Activated CD8-positive, alpha-beta memory T cell treated with anti-CD3 and anti-CD28 coated beads for 36 hours (primary cell): ENCODE measurements at regions not wholly inside any gene's neighbourhood (a gene's known extent, or its start where the extent isn't known, plus 50 kb on each side); places are given as distances from the start of the nearest gene placed in this dataset.

Experiments used
- CTCF ChIA-PET: fragments of 350-600 bp; sonication (Branson Sonifier 250); formaldehyde crosslinking; loops from one replicate; lab custom pipeline; 2021; ENCODE audit warnings: antibody characterized with exemption; lab: Charles Lee
- POLR2A ChIA-PET: fragments of 350-600 bp; sonication (Branson Sonifier 250); formaldehyde crosslinking; loops from one replicate; lab custom pipeline; 2021; ENCODE audit warnings: antibody characterized with exemption; lab: Charles Lee

DNA sequence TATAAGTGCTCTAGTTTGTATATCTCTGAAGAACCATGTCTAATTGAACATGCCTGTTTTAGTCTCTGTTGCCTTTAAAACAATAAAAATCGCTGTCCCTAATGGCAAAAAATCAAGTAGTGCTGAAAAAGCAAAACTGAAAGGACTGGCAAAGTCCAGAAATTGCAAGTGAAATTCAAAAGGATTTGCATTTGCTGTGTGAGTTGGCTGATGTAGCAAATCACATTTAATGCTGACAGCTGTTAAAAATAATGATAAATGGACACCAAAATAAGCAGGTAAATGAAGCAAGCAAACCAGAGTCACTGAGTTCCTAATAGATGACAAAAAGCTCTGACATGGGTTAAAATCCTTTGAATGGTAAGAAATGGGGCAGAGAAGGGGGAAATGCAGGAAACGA is 874.1 kb downstream of the GRM8 start:
- CTCF ChIA-PET, result no interaction called here

DNA sequence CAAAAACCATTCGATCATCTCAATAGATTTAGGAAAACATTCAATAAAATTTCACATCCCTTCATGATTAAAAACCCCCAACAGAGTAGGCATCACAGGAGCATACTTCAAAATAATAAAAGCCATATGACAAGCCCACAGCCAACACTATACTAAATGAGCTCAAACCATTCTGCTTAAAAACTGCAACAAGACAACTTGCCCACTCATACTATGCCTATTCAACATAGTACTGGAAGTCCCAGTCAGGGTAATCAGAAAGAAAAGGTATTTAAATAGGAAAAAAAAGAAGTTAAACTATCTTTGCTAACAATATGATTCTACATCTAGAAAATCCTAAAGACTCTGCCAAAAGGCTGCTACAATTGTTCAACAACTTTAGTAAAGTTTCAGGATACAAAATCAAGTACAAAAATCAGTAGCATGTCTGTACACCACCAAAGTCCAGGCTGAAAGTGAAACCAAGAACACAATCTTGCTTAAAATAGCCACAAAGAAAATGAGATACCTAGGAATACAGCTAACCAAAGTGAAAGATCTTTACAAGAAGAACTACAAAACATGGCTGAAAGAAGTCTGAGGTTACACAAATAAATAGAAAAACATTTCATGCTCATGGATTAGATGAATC is 882.6 kb downstream of the GRM8 start:
- POLR2A ChIA-PET, result no interaction called here
- CTCF ChIA-PET, result interaction anchor here (0.6 kb wide), 1 partner anchor 114 kb away, joined by 4 read pairs; no protein-coding TSS in a partner anchor

More for the DNA sequence above, 874.1 kb downstream of the GRM8 start:
- POLR2A ChIA-PET, result no interaction called here

DNA sequence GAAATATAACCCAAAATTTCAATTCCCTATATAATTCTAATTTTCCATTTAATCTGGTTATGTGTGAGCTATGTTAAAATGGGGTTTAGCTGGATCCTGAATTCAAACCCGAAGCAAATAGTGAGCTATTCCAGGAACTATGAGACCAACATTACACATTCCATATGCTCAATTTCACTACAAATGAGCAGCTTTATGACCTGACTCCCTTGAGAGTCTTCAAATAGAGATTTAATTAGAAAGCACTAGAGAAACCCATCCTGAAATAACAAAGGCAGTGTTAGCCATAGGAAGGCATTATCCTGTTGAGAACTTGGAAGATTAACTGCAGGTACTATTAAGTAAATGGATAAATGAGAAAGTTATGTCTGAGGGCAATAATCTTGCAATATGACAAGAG is 890.0 kb downstream of the GRM8 start:
- POLR2A ChIA-PET, result no interaction called here
- CTCF ChIA-PET, result no interaction called here

DNA sequence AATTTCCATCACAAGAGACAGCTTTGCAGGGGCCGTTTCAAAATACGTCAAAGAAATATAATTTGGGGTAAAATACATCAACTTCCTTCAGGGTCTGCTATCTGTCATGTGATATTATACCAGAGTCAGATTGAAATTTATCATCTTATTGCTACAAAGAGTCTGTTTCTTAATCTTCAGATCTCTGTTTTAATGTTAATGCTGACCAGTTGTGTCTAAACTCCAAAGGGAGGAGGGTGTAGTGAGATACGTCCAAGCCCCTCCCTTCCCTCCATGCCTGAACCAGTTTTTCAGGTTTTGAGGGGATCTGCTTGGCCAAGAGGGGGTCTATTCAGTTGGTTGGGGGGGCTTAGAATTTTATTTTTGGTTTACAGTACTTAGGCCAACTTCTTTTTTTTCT is 891.6 kb downstream of the GRM8 start:
- CTCF ChIA-PET, result no interaction called here
- POLR2A ChIA-PET, result no interaction called here

DNA sequence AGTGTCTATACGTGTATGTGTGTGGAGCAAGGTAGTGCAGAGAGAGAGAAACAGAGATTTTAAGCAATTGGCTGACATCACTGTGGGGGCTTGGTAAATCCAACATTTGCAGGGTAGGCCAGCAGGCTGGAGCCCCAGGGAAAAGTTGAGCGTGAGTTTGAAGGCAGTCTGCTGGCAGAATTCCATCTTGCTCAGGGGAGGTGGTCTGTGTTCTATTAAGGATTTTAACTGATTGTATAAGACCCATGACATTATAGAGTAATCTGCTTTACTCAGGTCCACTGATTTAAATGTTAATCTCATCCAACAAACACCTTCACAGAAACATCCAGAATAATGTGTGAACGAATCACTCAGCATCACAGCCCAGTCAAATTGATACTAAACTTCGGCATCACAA is 912.9 kb downstream of the GRM8 start:
- POLR2A ChIA-PET, result no interaction called here
- CTCF ChIA-PET, result no interaction called here

DNA sequence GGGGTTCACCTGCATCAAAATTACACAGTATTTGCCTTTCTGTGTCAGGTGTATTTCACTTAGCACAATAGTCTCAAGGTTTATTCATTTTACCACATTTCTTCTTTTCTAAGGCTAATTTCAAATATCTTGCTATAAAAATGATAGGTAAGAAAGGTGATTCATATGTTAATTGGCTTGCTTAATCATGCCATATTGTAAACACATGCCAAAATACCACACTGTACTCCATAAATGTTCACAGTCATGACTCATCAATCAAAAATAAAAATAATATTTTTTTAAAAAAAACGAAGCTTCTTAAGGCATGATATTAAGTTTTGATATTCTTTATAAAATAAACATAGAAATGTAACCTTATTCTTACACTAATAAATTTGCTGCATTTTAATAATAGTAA is 947.1 kb downstream of the GRM8 start:
- POLR2A ChIA-PET, result no interaction called here
- CTCF ChIA-PET, result no interaction called here

DNA sequence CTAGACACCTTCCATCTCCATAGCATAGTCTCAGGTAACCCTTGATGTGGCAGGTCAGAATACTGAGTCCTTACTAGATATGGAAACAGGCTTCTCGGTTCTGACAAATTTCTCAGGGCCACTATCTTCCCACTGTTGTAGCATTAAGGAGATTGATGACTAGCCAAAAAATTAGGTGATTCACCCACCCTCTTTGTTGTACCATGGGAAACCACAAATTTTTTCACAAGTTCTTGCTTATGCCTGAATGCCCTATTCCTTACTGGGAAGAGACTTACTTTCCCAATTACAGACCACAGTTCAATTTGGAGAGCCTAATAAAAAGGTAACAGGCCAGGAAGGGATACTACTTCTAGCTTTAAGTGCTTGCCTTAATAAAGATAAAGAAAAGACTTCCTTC is 948.8 kb downstream of the GRM8 start:
- CTCF ChIA-PET, result no interaction called here
- POLR2A ChIA-PET, result no interaction called here

DNA sequence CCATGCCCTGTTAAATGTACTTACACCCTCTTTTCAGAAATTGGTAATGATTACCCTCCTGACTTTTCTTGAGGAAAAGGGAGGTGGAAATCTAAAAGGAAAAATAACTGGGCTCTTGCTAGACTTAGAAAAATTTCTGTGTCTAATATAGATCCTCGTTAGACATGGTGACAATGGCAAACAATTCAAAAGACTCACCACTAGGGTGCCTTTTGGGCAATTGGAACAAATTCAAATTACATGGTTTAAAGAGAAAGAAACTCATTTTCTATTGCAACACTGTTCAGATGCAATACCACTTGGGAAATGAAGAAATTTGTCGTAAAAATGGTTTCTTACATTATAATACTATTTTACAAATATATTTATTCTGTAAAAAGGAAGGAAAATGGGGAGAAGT is 950.1 kb downstream of the GRM8 start:
- CTCF ChIA-PET, result no interaction called here
- POLR2A ChIA-PET, result no interaction called here

DNA sequence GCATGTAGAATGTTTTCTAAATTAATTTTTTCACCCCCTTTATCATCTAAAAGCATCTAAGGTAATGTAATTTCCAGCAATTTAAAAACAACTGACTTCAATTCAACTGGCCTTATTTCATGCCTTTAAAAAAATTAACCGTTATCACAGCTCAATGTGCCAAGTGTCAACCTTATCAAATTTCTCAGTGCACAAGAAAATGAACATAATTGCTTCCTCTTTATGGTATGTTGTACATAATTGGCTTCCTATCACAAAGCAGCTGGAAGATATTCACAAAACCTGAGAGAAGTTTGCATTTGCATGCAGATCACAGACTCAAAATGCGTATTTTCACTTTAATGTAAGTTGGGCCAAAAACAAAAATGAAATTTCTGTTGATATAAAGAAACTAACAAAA is 966.4 kb downstream of the GRM8 start:
- POLR2A ChIA-PET, result no interaction called here
- CTCF ChIA-PET, result no interaction called here

DNA sequence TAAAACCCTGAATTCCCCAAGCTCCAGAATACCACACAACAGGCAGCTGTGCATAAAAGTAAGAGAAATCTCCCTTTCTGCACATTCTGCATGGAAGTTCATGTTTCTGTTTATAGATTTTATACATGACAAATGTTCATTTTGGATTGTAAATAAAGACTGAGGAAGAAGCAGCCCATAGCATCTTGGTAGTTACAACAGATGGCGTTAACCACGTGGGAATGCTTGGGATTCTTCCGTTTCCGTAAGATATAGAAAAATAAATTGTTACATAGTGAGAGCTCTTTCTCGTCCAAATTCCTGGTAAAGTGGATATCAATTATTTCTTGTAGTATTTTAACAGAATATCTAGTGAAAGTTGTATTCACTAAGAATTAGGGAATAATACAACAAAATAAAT is 1016.5 kb downstream of the GRM8 start:
- CTCF ChIA-PET, result no interaction called here
- POLR2A ChIA-PET, result no interaction called here

DNA sequence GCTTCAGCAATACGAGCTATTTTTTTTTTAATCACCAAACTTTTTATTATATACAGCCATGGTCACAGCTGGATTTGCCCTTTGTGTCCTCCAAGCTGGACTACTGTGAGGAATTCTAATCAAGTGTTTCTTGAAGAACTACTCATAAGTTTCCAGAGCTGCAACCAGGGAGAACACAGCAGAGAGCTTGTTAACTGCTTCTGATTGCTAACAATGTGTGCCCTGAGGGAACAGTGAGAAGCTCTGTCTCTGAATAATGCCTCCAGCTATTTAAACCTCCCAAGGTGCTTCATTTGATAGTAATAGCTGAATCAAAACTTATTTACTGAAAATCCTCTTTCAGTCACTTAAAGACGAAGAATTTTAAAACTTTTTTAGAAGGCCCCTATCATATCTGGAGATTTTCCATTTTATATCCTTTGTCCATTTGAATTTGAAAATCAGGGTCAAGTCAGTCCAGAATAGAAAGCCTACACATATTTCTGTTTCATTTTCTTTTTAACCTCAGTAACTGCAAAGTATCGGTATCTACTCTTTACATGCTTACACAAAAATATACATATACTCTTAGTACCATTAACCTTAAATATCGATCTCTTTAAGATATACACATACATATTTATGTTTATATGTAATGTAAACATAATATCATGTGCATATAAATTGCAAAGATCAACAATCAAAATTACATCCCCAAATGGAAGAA is 1024.2 kb downstream of the GRM8 start:
- ChIA-PET POLR2A (no interaction called here), CTCF (no interaction called here)

DNA sequence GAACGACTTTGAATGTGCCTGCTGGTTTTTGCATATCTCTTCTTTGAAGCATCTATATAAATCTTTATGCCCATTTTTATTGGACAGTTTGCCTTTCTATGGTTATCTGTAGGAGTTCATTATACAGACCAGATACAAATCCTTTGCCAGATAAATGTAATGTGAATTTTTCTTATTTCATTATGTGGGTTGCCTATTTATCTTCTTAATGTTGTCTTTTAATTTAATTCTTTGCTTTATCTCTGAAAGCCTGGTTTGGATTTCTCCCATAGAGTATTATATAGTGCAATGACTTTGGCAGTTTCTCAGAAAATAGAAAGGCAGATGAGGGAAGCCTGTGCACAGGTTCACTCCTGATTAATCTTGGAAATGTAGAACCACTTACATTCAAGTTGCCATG is 1025.1 kb downstream of the GRM8 start:
- CTCF ChIA-PET, result no interaction called here
- POLR2A ChIA-PET, result no interaction called here

DNA sequence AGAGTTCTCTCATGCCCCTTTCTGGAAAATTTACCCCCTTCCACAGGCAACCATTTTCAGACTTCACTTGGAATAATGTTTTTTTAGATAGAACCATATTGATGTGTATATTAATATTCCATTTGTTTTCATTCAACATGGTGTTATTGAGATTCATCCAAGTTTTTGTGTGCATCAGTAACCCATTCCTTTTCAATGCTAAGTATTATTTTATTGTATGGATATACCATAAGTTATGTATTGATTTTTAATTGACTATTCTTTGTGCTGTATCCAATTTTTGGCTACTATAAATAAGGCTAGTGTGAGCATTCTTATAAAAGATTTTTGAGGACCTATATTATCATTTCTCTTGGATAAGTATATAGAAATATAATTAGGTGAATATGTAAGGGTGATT is 1025.7 kb downstream of the GRM8 start:
- ChIA-PET CTCF (no interaction called here), POLR2A (no interaction called here)

DNA sequence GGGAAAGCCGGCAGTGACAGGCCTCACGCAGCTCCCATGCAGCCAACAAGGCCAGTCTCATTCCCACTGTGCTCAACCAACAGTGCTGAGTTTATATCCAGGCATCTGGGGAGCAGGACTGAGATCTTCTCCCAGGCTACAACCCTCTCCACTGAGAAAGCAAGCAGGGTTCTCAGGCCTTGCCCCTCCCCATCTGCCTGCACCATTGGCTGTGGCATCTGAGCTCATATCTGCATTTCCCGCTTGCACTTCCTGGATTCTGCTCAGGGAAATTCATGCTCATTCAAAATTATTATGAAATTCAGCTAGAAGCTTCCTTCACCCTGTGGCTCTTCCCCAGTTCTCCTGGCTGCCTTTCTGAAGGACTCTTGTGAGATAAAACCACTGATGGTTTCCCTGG is 1029.0 kb downstream of the GRM8 start:
- ChIA-PET CTCF (no interaction called here), POLR2A (no interaction called here)

DNA sequence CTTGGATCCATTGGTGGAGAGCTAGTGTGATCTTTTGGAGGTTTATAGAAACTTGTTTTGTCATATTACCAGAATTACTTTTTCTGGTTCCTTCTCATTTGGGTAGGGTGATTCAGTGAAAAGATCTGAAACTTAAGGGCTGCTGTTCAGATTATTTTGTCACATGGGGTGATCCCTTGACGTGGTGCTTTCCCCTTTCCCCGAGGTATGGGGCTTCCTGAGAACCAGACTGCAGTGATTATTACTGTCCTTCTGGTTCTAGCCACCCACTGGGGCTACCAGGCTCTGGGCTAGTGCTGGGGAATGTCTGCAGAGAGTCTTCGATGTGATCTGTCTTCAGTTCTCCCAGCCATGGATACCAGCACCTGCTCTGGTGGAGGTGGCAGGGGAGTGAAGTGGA is 1030.0 kb downstream of the GRM8 start:
- ChIA-PET CTCF (no interaction called here), POLR2A (no interaction called here)

DNA sequence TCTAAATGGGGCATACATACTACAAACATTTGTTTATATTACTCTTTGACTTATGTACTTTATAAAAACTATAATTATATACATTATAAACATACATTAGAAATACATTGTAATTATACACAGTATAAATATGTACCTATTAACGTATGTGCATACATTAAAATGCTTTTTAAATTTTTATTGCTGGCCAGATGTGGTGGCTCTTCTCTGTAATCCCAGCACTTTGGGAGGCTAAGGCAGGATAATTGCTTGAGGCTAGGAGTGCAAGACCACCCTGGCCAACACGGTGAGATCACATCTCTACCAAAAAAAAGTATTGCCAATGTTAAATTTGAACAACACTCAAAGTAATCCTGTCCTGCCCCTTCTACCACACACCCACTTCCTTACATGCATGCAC is 1037.0 kb downstream of the GRM8 start:
- ChIA-PET CTCF (no interaction called here), POLR2A (no interaction called here)

DNA sequence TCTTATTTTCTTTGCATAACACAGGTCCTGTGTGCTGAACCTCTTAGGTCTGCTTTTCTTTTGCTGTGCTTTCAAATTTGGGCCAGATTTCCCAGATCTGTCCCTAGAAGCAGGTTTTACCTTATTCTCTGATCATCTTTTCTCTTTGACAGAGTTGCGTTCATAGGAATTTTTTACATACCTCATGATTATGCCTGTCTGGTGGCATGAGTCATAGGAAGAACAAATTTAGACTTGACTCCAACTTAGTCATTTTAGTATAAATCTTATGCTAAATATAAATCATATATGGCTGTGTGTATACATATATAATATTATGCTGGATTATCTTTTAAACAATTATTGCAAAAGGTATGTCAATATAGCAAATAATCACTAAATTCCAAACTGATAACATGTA is 1038.9 kb downstream of the GRM8 start:
- ChIA-PET POLR2A (no interaction called here), CTCF (no interaction called here)

DNA sequence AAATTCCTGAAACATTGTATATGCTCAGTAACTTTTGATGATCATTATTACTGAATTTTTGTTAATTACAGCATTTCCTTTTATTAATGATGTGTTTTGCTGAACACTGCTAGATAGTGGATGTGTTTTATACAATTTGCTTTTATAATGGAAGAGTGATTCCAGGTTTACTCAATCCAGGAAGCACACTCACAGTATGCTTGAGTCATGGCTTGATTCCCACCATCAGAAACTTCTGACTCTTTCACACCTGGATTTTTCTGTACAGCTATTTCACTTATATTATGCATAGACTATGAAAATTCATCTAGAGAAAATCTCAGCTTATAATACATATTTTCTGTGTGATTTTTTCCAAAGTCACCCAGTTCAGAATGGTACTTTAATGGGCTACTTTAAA is 1040.9 kb downstream of the GRM8 start:
- POLR2A ChIA-PET, result no interaction called here
- CTCF ChIA-PET, result no interaction called here

DNA sequence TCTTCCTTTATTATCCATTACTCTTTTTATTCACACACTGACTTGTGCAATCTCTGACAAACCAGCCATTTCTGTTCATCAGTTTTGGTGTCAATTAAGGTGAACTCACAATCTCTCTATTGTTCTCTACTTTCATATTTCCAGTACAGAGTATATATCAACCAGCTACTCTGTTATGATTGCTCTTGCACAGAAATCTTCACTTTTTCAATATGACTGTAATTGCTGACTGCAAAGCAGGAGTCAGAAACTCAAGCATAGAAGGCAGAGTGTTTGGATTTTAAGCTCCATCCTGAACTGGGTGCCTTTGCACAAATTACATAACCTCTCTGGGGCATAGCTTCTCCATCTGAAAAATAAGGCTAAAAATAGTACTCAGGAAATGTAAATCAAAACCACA is 1042.0 kb downstream of the GRM8 start:
- POLR2A ChIA-PET, result no interaction called here
- CTCF ChIA-PET, result no interaction called here

DNA sequence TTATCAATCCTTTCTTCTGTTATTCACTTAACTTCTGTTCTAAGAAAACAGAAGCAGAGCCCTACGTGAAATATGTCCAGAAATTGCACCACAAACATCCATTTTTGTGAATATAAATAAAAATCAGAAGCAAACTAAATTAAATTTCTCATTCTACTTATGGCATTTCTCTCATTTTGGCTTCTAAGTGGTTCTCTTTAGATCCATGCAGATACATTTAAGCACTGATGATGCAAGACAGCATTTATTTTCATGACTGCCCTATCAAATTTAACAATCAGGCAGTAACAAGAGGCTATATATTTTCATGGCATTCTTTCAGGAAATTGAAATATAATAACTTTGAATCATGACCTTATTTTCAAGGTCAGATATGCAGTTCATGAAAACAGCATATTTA is 1049.6 kb downstream of the GRM8 start:
- CTCF ChIA-PET, result no interaction called here
- POLR2A ChIA-PET, result no interaction called here

DNA sequence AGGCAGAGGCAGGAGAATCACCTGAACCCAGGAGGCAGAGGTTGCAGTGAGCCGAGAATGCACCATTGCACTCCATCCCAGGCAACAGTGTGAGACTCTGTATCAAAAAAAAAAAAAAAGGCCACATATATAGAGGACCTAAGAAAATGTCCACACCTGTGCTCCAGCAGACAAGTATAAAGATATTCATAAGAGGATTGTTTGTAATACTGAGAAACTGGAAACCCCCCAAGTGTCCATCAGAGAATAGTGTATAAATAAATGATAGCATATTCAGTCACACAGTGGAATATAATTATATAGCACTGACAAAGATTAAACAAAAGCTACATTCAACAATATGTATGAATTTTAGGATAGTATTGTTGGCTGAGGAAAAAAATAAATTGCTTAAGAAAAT is 1050.6 kb downstream of the GRM8 start:
- CTCF ChIA-PET, result no interaction called here
- POLR2A ChIA-PET, result no interaction called here
